Suppressor macrophage treated with lipopolysaccharide for 1 hour (primary cell): ENCODE measurements at regions not wholly inside any gene's neighbourhood (a gene's known extent, or its start where the extent isn't known, plus 50 kb on each side); places are given as distances from the start of the nearest gene placed in this dataset.
A peak's percentile ranks its signal among the peaks of the same experiment; 100 is the strongest.

Source experiments
- DNase-seq, 3 donors: peaks; one replicate each; pipeline ENCODE4 v3.0.0-alpha.2; 2020 to 2022

DNA sequence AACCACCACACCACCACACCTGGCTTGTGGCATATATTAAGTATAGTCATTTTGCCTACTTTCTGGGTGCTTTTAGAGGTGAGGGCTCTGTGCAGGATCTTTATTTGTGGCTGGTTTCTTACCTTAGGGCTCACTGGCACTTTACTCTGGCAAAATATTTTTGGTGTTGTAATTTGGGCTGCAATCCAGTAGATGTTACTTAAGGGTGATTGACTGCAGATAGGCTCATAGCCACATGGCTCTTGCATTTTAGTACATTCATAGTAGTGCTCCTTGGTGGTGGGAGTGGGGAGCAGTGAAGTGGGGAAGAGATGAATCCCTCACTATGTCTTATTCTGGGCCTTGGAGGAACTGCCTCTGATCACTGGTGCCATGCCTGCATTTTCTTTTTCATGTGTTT is 376.1 kb upstream of the GRIN3A start:
- DNase-seq = no peak

DNA sequence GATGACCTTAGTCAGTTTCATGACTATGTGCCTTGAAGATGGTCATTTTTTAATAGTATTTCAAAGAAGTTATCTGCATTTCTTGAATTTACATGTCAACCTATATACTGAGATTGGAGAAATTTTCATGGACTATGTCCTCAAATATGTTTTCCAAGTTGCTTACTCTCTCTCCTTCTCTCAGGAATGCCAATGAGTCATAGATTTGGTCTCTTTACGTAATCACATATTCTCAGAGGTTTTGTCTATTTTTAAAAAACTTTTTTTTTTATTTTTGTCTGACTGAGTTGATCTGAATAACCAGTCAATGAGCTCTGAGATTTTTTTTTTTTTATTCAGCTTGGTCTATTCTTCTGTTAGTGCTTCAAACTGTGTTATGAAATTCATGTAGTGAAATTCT is 374.7 kb upstream of the GRIN3A start:
- DNase-seq = no peak

DNA sequence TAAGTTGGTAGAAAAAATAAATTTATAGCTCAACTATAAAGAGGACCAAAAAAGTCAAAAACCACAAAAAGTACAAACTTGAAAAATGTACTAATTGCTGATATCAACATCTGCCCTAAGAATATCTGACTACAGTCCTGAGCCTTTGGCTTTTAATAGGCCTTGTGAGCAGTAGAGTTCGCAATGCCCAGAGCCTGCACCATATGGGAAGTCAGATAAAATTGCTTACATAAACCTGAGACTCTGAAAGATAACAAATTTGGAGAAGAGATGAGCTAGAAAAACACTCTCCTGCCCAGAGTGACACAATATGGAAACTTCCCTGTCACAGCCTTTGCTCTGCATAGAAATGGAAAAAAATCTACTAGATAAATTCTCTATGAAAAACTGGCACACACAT is 368.0 kb upstream of the GRIN3A start:
- no peak for DNase-seq

DNA sequence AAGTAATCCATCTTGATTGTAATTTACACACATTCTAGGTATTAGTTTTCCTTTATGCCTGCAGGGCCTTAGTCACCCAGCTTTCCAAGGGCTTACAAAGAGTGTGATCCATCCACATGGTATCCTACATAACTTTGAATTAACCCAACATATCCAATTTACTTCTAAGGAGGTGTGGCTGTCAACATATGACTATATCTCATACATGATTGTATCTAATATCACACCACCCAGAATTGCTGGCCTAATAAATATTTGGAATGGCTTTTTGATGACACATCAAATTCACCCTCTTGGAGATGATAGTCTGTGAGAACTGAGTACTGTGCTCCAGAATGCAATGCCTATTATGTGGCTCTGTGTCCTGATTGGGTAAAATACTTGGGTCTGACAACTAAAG is 363.3 kb upstream of the GRIN3A start:
- no peak for DNase-seq

- no peak for DNase-seq
Observed at GRCh38 chr9:102087141-102087540, 348.7 kb upstream of the GRIN3A start.

DNA sequence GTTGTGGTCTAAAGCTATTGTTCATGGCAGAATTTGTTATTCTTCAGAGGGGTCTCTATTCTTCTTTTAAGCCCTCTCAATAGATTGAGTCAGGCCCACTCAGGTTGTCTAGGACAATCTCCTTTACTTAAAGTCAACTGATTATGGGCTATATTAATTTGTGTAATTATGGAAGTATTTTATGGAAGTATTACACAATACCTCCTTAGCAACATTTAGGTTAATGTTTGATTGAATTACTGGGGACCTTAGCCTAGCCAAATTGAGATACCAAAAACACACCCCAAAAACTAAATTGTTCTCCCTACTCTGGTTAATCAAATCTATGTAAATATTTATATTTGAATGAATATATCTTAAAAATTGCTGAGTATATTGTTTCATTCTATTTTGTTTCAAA is 347.1 kb upstream of the GRIN3A start:
- no peak for DNase-seq

- no peak for DNase-seq
Observed at GRCh38 chr9:102072059-102072764, 333.8 kb upstream of the GRIN3A start.

GRCh38 chr9:102069969-102070368 is 331.5 kb upstream of the GRIN3A start:
- DNase-seq = no peak

DNA sequence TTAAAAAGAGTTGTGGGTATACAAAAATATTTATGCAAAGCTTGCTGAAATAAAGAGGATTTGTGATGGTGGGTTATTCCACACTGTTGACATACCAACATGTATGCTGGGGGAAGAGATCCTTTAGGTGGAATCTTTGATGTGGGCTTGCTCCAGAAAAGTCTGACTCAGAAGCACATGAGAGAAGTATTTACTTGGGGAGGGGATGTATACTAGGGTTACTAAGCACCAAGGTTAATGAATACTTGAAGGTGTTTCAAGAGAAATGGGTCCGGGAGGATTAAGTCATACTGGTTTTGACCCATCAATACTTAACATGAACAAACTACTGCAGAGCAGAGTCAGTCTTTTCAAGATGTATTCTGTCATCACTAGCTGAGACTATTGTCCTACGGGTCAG is 316.4 kb upstream of the GRIN3A start:
- no peak for DNase-seq

DNA sequence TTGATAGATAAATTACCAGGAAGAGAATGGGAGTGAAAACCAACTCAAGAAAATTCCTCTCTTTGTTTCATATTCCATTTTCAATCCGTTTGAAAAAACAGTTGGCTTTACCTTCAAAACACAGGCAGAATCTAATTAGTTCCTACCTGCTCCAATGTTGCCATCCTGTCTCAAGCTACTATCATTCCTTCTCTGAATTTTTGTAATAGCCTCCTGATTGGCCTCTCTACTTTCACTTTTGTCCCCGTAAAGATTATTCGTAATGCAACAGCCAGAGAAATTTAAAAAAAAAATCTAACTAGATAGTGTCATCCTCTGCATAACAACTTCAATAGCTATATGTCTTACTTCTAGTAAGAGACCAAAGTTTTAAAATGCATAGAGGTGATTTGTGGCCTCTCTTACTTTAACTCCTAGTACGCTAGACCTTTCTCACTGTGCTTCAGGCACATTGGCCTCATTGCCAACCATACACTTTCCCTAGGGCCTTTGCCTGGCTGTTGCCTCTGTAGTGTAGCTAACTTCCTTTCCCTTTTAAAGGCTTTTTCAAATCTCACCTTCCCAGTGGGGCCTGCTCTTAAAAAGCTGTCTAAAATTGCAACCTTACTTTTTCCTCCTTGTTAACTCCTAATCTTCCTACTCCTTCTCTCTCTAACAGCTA is 311.3 kb upstream of the GRIN3A start:
- DNase-seq = no peak

DNA sequence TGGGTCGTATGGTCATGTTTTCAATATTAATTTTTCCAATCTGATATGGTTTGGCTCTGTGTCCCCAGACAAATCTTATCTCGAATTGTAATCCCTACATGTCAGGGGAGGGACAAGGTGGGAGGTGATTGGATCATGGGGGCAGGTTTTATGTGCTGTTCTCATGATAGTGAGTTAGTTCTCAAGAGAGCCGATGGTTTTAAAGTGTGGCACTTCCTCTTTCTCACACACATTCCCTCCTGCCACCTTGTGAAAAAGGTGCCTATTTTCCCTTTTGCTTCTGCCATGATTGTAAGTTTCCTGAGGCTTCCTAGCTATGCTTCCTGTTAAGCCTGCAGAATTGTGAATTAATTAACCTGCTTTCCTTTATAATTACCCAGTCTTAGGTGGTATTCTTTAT is 309.1 kb upstream of the GRIN3A start:
- no peak for DNase-seq

- no peak for DNase-seq
Observed at GRCh38 chr9:102044133-102044532, 305.7 kb upstream of the GRIN3A start.

GRCh38 chr9:102038006-102038405 is 299.6 kb upstream of the GRIN3A start:
- DNase-seq = no peak

- no peak for DNase-seq
Observed at GRCh38 chr9:102035929-102036328, 297.5 kb upstream of the GRIN3A start.

- no peak for DNase-seq
Observed at GRCh38 chr9:102032614-102033013, 294.2 kb upstream of the GRIN3A start.

DNA sequence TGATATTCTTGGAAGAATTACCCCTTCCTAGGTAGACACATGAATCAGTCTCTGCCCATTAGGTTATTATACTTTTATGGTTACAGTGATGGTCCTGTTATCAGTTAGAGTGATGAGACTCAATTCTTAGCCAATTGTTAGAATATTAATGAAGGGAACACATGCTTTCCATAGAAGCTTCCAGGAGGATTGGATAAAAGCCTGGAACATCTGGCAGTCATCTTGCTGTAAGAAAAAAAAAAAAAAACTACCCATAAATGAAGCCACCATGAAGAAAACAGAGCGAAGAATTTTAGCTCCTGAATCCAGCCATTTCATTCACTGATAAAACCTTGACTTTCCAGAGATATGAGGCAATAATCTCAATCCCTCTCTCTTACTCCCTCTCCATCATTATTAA is 262.5 kb upstream of the GRIN3A start:
- DNase-seq = no peak

DNA sequence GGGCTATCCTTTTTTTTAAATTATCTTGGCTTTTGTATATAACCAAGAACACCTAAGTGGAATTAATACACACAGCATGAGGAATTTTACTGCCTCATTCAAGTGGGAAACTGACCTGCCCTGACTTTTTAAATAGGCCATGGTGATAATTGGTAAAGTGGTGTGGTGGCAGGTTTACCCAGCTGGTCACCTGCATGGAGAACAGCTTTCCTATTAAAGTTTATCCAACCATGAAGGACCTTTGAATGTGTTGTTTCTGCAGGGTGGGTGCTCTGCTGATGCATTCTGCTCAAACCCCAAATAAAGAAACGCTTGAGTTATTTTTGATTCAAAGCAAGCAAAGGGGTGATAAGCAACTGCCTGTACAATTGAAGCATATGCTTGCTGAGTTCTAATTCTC is 261.0 kb upstream of the GRIN3A start:
- DNase-seq = no peak

GRCh38 chr9:101995231-101995630 is 256.8 kb upstream of the GRIN3A start:
- DNase-seq = peak in 2 of 3 donors; percentile 4 to 28

GRCh38 chr9:101993771-101994170 is 255.3 kb upstream of the GRIN3A start:
- no peak for DNase-seq

DNA sequence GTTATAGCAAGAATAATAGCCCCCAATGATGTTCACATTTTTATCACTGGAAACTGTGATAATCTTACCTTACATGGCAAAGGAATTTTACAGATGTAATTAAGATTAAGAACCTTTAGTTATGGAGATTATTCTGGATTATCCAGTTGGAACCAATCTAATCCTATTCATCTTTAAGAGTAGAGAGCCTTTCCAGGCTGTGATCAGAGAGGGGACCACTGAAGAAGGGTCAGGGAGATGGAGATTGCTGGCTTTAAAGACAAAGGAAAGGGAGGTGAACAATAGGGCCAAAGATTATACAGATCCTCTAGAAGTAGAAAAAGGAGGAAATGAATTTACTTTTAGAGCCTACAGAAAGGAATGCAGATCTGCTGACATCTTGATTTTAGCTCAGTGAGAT is 253.5 kb upstream of the GRIN3A start:
- DNase-seq = no peak

DNA sequence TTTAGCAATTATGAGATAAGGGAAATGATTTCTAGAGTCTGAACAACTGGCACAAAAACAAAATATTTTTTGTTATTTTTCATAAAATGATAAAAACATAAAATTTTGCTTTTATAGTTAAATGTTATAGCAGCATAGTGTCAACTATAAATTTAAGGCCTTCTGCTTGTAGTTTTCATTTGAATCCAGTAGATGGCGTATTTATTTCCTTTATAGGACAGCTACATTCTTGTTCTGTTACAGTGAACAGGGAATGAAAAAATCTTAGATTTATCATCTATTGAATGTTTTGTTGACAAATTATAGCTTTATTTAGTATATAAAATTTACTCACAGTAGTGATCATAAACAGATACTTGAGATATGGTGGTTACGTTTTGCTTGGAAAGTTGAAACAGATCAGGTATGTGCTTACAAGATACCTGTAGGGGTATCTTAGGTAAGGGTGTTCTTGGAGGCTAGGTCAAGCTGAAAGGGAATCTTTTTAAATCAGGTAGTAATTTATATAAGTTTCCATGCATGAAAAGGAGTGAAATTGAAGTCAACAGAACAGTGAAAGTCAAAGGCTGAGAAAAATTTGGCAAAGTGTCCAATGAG is 239.3 kb upstream of the GRIN3A start:
- DNase-seq = peak; percentile 9 to 63 (median 48)

DNA sequence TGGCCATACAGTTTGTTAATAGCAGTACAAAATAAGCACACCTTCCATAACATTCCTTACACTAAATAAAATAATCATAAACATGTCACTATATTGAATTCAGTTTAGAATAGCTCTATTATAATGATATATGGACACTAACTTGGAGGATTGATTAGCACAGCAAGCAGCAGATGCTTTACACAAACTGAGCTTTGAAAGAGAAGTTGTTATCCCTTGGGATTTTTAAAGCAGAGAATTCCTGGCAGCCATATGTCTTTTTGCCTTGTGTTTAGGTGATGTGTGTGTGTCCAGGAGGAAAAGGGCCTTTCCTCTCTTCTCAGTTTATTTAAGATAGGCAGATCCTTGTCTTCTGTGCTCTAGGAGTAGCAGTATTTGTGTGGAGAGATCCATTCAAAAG is 232.2 kb upstream of the GRIN3A start:
- no peak for DNase-seq

DNA sequence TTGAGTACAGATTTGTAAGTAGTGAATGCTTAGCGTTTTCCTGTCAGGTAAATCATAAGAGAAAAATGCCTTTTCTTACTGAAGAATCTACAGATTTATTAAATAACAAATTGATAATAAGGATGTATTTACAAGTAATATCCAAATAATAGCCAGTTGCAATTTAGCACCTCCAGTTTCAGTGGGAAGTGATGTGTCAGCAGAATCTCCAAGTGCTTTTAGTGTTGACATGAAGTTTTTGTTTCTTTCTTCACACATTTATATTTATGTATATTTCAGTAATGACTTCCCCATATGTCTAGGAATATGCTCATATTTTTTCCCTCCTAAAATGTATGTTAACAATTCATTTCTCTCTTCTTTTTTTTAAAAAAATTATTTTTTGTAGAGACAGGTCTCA is 229.9 kb upstream of the GRIN3A start:
- DNase-seq = no peak

GRCh38 chr9:101966691-101967090 is 228.2 kb upstream of the GRIN3A start:
- no peak for DNase-seq

DNA sequence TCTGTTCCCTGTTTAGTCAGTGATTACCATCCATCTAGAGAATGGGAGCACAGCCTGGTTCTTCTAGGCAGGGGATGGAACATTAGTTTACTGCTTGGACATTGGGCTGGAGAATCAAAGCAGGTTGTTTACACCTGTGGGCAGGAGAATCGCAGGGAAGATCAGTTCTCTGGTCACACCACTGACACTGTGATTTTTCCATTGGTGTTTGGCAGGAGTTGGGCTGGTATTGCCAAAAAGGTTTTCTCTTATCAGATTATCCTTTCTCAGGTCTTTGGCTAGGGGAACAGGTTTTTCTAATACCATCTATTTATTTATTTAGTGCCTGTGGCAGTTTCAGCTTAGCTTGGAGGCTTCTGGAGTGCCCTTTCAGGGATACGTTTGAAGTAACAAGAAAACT is 219.3 kb upstream of the GRIN3A start:
- no peak for DNase-seq
